Trophoblast cell (in vitro differentiated cells and primary cell): ENCODE measurements at regions not wholly inside any gene's neighbourhood (a gene's known extent, or its start where the extent isn't known, plus 50 kb on each side); places are given as distances from the start of the nearest gene placed in this dataset.
A peak's percentile ranks its signal among the peaks of the same experiment; 100 is the strongest.

ENCODE experiments used
- DNase-seq, 2 donors: peaks; one replicate each; pipeline ENCODE4 v3.0.0-alpha.2; 2016
- H2AFZ ChIP-seq: 2 replicates; pipeline ENCODE4 v1.6.1; 2013; ENCODE audit warnings: low read length, moderate library complexity, mild to moderate bottlenecking; ENCODE audit not compliant: insufficient read depth, poor library complexity
- H2AK5ac ChIP-seq: 2 replicates; pipeline ENCODE4 v1.6.1; 2013; ENCODE audit warnings: mild to moderate bottlenecking, low read length
- H2BK120ac ChIP-seq: 2 replicates; pipeline ENCODE4 v1.6.1; 2013; ENCODE audit warnings: low read length, mild to moderate bottlenecking, moderate library complexity; ENCODE audit not compliant: insufficient read depth, poor library complexity
- H2BK12ac ChIP-seq: 2 replicates; pipeline ENCODE4 v1.6.1; 2013; ENCODE audit warnings: mild to moderate bottlenecking, low read length, moderate library complexity
- H2BK5ac ChIP-seq: 2 replicates; pipeline ENCODE4 v1.6.1; 2013; ENCODE audit warnings: low read length, low read depth, moderate library complexity, mild to moderate bottlenecking; ENCODE audit not compliant: poor library complexity
- H3K14ac ChIP-seq: 2 replicates; pipeline ENCODE4 v1.6.1; 2013; ENCODE audit warnings: mild to moderate bottlenecking, low read length
- H3K18ac ChIP-seq: 2 replicates; pipeline ENCODE4 v1.6.1; 2013; ENCODE audit warnings: mild to moderate bottlenecking, low read length
- H3K23ac ChIP-seq: 2 replicates; pipeline ENCODE4 v1.6.1; 2013; ENCODE audit warnings: low read length
- H3K27ac ChIP-seq: 2 replicates; pipeline ENCODE4 v1.5.1; 2013; ENCODE audit warnings: low read depth, mild to moderate bottlenecking, inconsistent platforms, low read length, moderate library complexity
- H3K27me3 ChIP-seq: 2 replicates; pipeline ENCODE4 v1.6.1; 2013; ENCODE audit warnings: inconsistent platforms, mild to moderate bottlenecking, low read length, moderate library complexity; ENCODE audit not compliant: insufficient read depth
- H3K36me3 ChIP-seq, 2 experiments: 1 replicate in 1 of 2; 2 replicates in 1 of 2; pipeline ENCODE4 v1.6.1; 2013; ENCODE audit warnings: low read length in 2 of 2, mild to moderate bottlenecking in 2 of 2, moderate library complexity in 1 of 2; ENCODE audit not compliant: insufficient read depth in 2 of 2, control insufficient read depth in 1 of 2
- H3K4ac ChIP-seq: 2 replicates; pipeline ENCODE4 v1.6.1; 2013; ENCODE audit warnings: low read depth, mild to moderate bottlenecking, low read length, moderate library complexity
- H3K4me1 ChIP-seq, 2 experiments: 1 replicate in 1 of 2; 2 replicates in 1 of 2; pipeline ENCODE4 v1.6.1; 2013; ENCODE audit warnings: low read length in 2 of 2, mild to moderate bottlenecking in 2 of 2, moderate library complexity in 1 of 2; ENCODE audit not compliant: insufficient read depth in 2 of 2, control insufficient read depth in 1 of 2
- H3K4me2 ChIP-seq: 2 replicates; pipeline ENCODE4 v1.6.1; 2013; ENCODE audit warnings: inconsistent platforms, mild to moderate bottlenecking, low read length, moderate library complexity
- H3K4me3 ChIP-seq: 2 replicates; pipeline ENCODE4 v1.5.1; 2013; ENCODE audit warnings: mild to moderate bottlenecking, low read depth, low read length, inconsistent platforms
- H3K79me1 ChIP-seq: one replicate; pipeline ENCODE4 v1.6.1; 2013; ENCODE audit warnings: low read length
- H3K79me2 ChIP-seq: 2 replicates; pipeline ENCODE4 v1.6.1; 2013; ENCODE audit warnings: low read length, mild to moderate bottlenecking; ENCODE audit not compliant: control insufficient read depth, insufficient read depth, poor library complexity
- H3K9ac ChIP-seq: 2 replicates; pipeline ENCODE4 v1.6.1; 2013; ENCODE audit warnings: mild to moderate bottlenecking, low read length
- H3K9me3 ChIP-seq: 2 replicates; pipeline ENCODE4 v1.6.1; 2013; ENCODE audit warnings: low read depth, mild to moderate bottlenecking, control low read depth, inconsistent platforms, low read length; ENCODE audit not compliant: insufficient read depth
- H4K12ac ChIP-seq: 2 replicates; pipeline ENCODE4 v1.6.1; 2013; ENCODE audit warnings: low read depth, mild to moderate bottlenecking, low read length, moderate library complexity
- H4K8ac ChIP-seq: 2 replicates; pipeline ENCODE4 v1.6.1; 2013; ENCODE audit warnings: low read depth, mild to moderate bottlenecking, low read length, moderate library complexity
- H4K91ac ChIP-seq: one replicate; pipeline ENCODE4 v1.6.1; 2013; ENCODE audit warnings: low read depth, mild to moderate bottlenecking, low read length, moderate library complexity
- WGBS: extraction: QIAGEN DNeasy Blood & Tissue Kit; methylation state at CpG from one replicate; pipeline ENCODE4 v1.1.7; 2013; ENCODE audit warnings: missing lambda C conversion rate; ENCODE audit not compliant: insufficient read length, insufficient coverage; ENCODE audit errors: extremely low coverage; 5-methylcytosine and 5-hydroxymethylcytosine counted together

DNA sequence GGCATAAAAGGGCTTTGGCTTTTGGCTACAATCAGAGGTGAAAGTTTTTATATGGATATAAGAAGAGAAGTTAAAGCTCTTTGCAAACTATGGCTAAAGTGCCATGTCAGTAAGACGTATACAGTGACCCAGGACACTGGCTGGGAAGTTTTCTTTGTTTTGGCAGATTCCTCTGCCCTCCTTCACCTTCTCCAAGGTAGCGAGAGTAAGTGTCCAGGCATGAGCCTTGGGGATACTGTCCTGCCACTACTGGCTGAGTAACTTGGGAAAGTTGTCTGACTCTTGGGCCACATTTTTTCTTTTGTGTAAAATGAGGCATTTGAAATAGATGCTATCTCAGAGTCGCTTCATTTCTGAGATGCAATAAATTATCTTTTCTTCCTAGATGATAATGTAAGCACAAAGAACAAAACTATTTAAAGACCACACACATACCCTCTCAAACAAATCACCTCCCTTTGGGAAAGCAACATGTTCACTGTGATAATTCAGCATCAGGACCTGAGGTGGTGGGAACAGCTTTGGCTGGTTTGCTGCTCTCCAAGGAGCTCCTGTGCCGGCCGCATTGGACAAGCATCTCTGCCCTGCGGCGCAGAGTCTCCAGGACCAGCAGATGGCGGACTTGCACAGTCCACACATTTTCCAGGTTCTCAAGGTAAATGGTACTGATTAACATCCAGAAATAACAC is 106.3 kb downstream of the PTCSC3 start:
- H3K23ac ChIP-seq, result no peak overlapping the region
- no peak overlapping the region for H4K12ac ChIP-seq
- peaks cover 1% of the 10 kb centered on the region for H3K9me3 ChIP-seq
- H3K4me3 ChIP-seq, result no peak overlapping the region
- no peak overlapping the region for H2BK12ac ChIP-seq
- H2BK5ac ChIP-seq, result no peak overlapping the region
- no peak overlapping the region for H3K27ac ChIP-seq
- WGBS, result no CpG with 5 or more reads among the region's 8 CpGs
- H3K4me1 ChIP-seq, result no peaks in the 10 kb centered on the region
- H3K79me2 ChIP-seq, result no peaks in the 10 kb centered on the region
- H3K27me3 ChIP-seq, result no peaks in the 10 kb centered on the region
- no peak overlapping the region for H3K9ac ChIP-seq
- H4K91ac ChIP-seq, result no peak overlapping the region
- H4K8ac ChIP-seq, result no peak overlapping the region
- H2AFZ ChIP-seq, result no peak overlapping the region
- no peak overlapping the region for H2BK120ac ChIP-seq
- H3K18ac ChIP-seq, result no peak overlapping the region
- no peaks in the 10 kb centered on the region for H3K79me1 ChIP-seq
- no peaks in the 10 kb centered on the region for H3K36me3 ChIP-seq
- DNase-seq, result peak; percentile 91
- no peak overlapping the region for H2AK5ac ChIP-seq
- no peak overlapping the region for H3K14ac ChIP-seq
- H3K4me2 ChIP-seq, result no peak overlapping the region
- no peak overlapping the region for H3K4ac ChIP-seq

GRCh38 chr14:36069535-36069900 is 107.0 kb downstream of the PTCSC3 start:
- Histone ChIP-seq H3K27ac (no peak overlapping the region), H3K4me3 (no peak overlapping the region), H4K8ac (no peak overlapping the region), H3K4me2 (no peak overlapping the region), H3K9me3 (peaks cover 1% of the 10 kb centered on the region), H3K23ac (no peak overlapping the region), H3K79me2 (no peaks in the 10 kb centered on the region), H3K9ac (no peak overlapping the region), H2BK5ac (no peak overlapping the region), H3K27me3 (no peaks in the 10 kb centered on the region), H3K14ac (no peak overlapping the region), H4K12ac (no peak overlapping the region), H2AFZ (no peak overlapping the region), H2BK120ac (no peak overlapping the region), H2AK5ac (no peak overlapping the region), H3K4me1 (no peaks in the 10 kb centered on the region), H4K91ac (no peak overlapping the region), H2BK12ac (no peak overlapping the region), H3K36me3 (no peaks in the 10 kb centered on the region), H3K4ac (no peak overlapping the region), H3K18ac (no peak overlapping the region), H3K79me1 (no peaks in the 10 kb centered on the region)
- peak; percentile 7 to 51 for DNase-seq
- WGBS, result no CpG with 5 or more reads among the region's 2 CpGs

- Histone ChIP-seq H3K4me2 (no peak overlapping the region), H3K79me2 (no peaks in the 10 kb centered on the region), H3K4me1 (no peaks in the 10 kb centered on the region), H2AFZ (no peak overlapping the region), H3K4me3 (no peak overlapping the region), H4K91ac (no peak overlapping the region), H3K79me1 (no peaks in the 10 kb centered on the region), H3K4ac (no peak overlapping the region), H3K27ac (no peak overlapping the region), H3K9me3 (peaks cover 1% of the 10 kb centered on the region), H3K27me3 (no peaks in the 10 kb centered on the region), H2BK5ac (no peak overlapping the region), H3K23ac (no peak overlapping the region), H4K12ac (no peak overlapping the region), H4K8ac (no peak overlapping the region), H3K9ac (no peak overlapping the region), H3K36me3 (no peaks in the 10 kb centered on the region), H2BK120ac (no peak overlapping the region), H3K14ac (no peak overlapping the region), H3K18ac (no peak overlapping the region), H2AK5ac (no peak overlapping the region), H2BK12ac (no peak overlapping the region)
- WGBS, result no CpG with 5 or more reads among the region's 11 CpGs
- DNase-seq, result peak; percentile 8 to 76
Observed at GRCh38 chr14:36068777-36069534, 107.6 kb downstream of the PTCSC3 start.

- no peak overlapping the region for H3K23ac ChIP-seq
- H3K14ac ChIP-seq, result no peak overlapping the region
- no peaks in the 10 kb centered on the region for H3K79me1 ChIP-seq
- no peak overlapping the region for H3K4ac ChIP-seq
- H2BK5ac ChIP-seq, result no peak overlapping the region
- no peak overlapping the region for H3K4me2 ChIP-seq
- no peaks in the 10 kb centered on the region for H3K79me2 ChIP-seq
- no peak overlapping the region for H3K27ac ChIP-seq
- no peak overlapping the region for H3K4me3 ChIP-seq
- H2AFZ ChIP-seq, result no peak overlapping the region
- no peak overlapping the region for H4K8ac ChIP-seq
- no peak overlapping the region for H4K12ac ChIP-seq
- no peak overlapping the region for H3K9ac ChIP-seq
- no peak overlapping the region for H2BK120ac ChIP-seq
- no peaks in the 10 kb centered on the region for H3K36me3 ChIP-seq
- DNase-seq, result no peak
- no peak overlapping the region for H2BK12ac ChIP-seq
- H2AK5ac ChIP-seq, result no peak overlapping the region
- H3K27me3 ChIP-seq, result no peaks in the 10 kb centered on the region
- H4K91ac ChIP-seq, result no peak overlapping the region
- H3K18ac ChIP-seq, result no peak overlapping the region
- peaks cover 1% of the 10 kb centered on the region for H3K9me3 ChIP-seq
- H3K4me1 ChIP-seq, result no peaks in the 10 kb centered on the region
- no CpG with 5 or more reads among the region's 4 CpGs for WGBS
Observed at GRCh38 chr14:36067428-36068187, 108.9 kb downstream of the PTCSC3 start.
